Stimulated activated CD8-positive, alpha-beta memory T cell treated with anti-CD3 and anti-CD28 coated beads, Interleukin-2, amount 100 ng/mL, for 1 hour (primary cell): ENCODE measurements at regions not wholly inside any gene's neighbourhood (a gene's known extent, or its start where the extent isn't known, plus 50 kb on each side); places are given as distances from the start of the nearest gene placed in this dataset.

ENCODE experiments used
- DNase-seq, 2 donors: peaks; one replicate each; pipeline ENCODE4 v3.0.0-alpha.2; 2020; ENCODE audit warnings: low read depth in 2 of 2

DNA sequence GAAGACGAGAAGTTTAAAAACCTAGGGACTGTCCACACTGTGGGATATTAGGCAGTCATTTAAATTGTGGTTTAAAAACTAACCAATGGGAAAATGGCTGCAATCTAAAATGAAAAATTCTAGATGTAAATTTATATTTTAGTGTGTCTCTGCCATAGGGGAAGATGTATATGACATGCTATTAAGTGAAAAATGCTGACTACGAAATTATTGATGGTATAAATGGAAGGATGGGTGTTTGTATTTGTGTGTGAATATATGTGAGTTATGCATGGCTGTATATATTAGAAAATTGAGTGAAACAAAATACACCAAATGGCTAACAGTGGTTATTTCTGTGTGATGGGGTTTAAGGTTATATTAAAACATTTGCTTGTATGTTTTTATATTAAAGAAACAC lies 260.7 kb downstream of the AJAP1 start:
- DNase-seq: no peak

GRCh38 chr1:4908486-4908885 lies 254.1 kb downstream of the AJAP1 start:
- no peak for DNase-seq

DNA sequence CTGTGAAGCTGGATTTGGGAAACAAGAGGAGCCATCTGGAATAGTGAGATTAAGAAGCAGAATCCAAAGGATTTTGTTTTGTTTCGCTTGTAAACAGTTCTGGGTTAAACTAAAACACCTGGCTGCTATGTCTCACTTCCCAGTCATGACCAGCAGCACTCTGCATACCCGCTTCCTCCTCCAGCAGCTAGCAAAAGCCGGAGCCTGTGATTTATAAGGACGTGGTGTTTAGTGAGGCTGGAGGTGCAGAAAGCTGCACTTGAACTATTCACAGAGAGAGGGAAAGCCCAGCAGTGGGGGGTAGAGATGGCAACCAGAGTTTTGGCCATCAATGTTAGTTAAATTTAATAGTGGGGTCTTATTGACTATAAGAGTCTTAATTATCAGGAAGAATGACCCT lies 240.2 kb downstream of the AJAP1 start:
- DNase-seq: no peak

DNA sequence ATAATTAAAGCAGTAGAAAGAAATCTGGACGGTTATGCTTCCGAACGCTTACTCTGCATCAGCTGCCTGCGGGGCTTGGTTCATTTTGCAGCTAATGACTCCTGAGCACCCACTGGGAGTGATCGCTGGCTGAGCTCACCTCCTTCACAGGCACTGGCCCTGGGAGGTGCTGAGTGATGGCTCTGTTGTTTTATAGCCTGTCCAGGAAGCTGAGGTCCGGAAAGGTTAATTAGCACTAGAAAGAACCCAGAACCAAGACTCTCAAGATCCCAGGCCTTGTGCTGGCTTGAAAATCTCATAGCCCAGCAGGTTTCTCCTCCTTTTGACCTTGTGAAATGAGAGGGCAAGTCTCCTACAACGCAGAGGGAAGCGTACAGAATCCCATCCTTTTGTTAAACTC lies 226.2 kb downstream of the AJAP1 start:
- DNase-seq: no peak

GRCh38 chr1:4877426-4877825 lies 223.0 kb downstream of the AJAP1 start:
- DNase-seq: no peak

DNA sequence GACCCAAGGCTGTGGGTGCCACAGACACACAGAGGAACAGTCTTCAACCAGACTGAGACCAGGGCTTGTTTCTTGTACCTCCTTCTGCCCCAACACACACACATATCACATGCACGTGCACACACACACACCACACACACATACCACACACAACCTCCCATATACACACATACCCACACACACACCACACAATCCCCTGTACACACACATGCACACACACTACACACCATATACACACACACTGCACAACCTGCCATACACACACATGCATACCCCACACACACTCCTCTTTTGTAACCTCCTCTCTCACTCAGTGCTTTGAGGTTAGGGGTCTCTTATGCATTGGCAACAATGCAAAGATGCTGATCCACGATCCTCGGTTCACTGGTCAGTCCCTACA lies 217.0 kb downstream of the AJAP1 start:
- DNase-seq: no peak

GRCh38 chr1:4868521-4868920 lies 214.1 kb downstream of the AJAP1 start:
- no peak for DNase-seq

DNA sequence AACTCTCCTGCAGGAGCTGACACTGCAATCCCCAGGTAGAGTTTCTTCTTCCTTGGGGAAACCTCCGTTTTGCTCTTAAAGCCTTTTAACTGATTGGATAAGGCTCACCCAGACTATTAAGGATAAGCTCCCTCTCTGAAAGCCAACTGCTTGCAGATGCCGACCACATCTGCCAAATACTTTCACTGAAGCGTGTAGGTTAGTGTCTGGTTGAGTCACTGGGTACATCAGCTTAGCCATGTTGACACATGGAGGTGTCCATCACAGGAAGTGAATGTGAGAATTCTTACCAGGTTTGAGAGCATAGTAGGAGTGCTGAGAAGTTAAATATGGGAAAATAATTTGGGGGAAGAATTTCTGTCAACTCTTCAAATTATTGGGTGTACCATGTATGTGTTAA lies 202.0 kb downstream of the AJAP1 start:
- no peak for DNase-seq

- no peak for DNase-seq
These were observed 200.0 kb downstream of the AJAP1 start for GRCh38 chr1:4854367-4854766.

GRCh38 chr1:4853904-4854303 lies 199.5 kb downstream of the AJAP1 start:
- no peak for DNase-seq

DNA sequence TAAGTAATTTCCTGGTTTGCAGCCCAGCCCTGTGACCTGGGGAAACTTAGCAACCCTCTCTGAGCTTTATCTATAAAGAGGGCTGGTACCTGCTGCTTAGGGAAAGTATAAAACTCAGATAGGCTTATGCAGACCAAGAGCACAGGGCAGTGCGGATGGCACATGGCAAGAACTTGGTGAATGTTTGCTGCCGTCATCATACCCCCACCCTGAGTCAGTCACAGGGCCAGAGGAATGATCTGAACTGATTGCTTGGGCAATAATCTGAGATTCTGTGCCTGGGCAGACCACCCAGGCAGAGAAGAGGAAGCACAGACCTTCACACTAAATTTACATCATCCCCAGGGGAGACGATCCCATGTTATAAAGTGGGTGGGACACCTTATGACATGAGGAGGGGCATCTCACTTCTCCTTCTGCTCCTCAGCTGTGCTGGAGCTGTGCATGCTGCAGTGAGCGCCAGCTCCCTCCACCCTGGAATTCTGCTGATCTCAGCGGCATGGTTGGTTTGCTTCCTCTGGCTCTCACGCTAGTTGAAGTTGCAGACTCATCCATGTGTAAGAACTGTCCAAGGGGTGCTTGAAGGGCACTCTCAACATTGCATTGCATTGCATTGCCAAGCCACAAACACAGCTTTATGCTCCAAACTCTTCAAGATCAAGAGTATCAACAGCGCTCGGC lies 197.1 kb downstream of the AJAP1 start:
- DNase-seq: no peak

GRCh38 chr1:4848431-4848830 lies 194.0 kb downstream of the AJAP1 start:
- no peak for DNase-seq

DNA sequence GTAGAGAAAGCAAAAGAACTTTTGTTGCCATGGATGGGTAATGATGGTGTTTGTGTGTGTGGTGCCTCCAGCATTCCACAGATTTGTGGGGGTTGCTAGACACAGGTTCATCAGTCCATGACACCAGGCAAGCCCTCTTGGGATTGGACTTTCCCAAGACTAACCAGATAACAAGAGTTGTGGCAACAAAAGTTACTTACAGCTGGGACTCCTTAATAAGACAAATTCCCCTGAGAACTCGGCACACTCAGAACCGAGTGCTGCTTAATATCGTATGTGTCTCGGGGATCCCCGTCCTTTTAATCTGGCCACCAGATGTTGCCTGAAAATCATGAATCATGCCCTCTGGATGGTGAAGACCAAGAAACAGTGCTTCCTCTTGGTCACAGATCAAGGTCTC lies 193.3 kb downstream of the AJAP1 start:
- no peak for DNase-seq
